ENCODE measurements at regions not wholly inside any gene's neighbourhood (a gene's known extent, or its start where the extent isn't known, plus 50 kb on each side); places are given as distances from the start of the nearest gene placed in this dataset.

DNA sequence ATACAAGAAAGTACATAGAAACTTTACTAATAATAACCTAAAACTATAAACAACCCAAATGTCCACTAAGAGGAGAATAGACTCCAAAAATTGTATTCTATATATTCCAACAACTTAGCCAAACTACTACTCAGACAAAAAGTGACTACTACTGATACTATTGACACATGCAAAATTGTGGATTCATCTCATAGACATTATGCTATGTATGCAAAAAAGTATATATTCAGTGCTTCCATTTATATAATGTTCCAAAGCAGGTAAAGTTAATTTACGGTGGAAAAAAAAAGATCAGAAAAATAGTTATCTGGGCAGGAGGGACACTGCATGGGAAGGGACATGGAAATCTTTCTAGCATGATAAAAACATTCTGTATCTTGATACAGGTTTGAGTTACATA is 62.0 kb upstream of the SRD5A2 start:
- TF ChIP-seq GATA2 (IDR thresholded peaks at IDR 0.05; ENCODE audit: low read depth, low read length): no peak
- TF ChIP-seq GATA3 (IDR thresholded peaks at IDR 0.05; ENCODE audit: low read depth, low read length): no peak
